ENCODE measurements at regions not wholly inside any gene's neighbourhood (a gene's known extent, or its start where the extent isn't known, plus 50 kb on each side); places are given as distances from the start of the nearest gene placed in this dataset.

DNA sequence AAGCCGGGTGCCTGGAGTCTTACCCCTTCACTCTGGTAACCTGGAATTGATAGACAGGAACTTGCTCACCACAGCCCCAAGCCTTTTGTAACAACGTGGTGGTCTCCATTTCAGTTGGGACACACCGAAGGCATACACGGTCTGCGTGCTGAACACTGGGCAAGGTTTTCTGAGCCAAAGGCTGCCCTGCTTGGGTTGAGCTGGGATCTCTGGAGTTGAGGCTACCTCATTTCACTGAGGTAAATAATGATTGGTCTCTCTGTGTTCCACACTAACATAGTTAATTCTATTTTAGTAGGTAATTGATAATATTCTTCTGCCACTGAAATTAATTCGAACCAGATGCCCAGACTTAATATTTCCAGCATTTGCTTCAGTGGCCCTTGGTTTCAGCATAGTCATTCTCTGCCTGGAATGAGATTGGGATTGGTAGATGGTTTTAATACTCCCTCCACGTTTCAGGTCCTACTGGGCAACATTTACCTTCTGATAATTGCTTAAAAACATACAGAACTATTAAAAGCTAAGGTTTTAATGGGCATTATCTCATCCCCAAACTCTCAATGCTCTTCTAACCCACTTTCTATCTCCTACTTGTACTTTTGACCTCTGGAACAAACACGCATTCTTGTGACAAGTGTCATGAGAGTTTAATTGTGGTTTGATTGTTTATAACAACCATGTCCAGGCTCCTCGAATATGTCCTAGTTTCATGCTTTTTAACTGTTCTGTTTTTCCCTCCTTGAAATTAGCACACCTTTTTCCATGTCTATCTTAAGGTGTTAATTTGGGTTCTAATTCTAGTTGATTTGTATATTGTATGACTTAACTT lies 202.3 kb upstream of the KLF6 start:
- Histone ChIP-seq H4K20me1 (ENCODE audit: insufficient read depth, low read length) (no peaks in the 10 kb centered on the region), H3K9ac (ENCODE audit: low read length) (no peak overlapping the region), H2AFZ (ENCODE audit: low read depth, low read length) (no peak overlapping the region), H3K4me2 (ENCODE audit: low read length) (no peak overlapping the region), H3K4me3 (ENCODE audit: insufficient read depth, low read depth, low read length) (no peak overlapping the region), H3K79me2 (ENCODE audit: insufficient read depth, low read length) (no peaks in the 10 kb centered on the region), H3K4me1 (ENCODE audit: insufficient read depth, low read length) (no peaks in the 10 kb centered on the region), H3K27ac (ENCODE audit: low read depth, low read length) (no peak overlapping the region), H3K27me3 (ENCODE audit: insufficient read depth, low read length) (no peaks in the 10 kb centered on the region), H3K36me3 (ENCODE audit: insufficient read depth, low read length) (no peaks in the 10 kb centered on the region), H3K9me3 (ENCODE audit: insufficient read depth, low read depth, low read length) (no peaks in the 10 kb centered on the region)
- Mint-ChIP-seq H3K4me1 (ENCODE audit: low read depth, unreplicated experiment) (peaks cover 11% of the 10 kb centered on the region), H3K36me3 (ENCODE audit: low read depth, unreplicated experiment) (no peaks in the 10 kb centered on the region), H3K27ac (ENCODE audit: unreplicated experiment) (no peak overlapping the region), H3K27me3 (ENCODE audit: low read depth, unreplicated experiment) (no peaks in the 10 kb centered on the region), H3K9me3 (ENCODE audit: unreplicated experiment) (peaks cover 2% of the 10 kb centered on the region), H3K4me3 (ENCODE audit: unreplicated experiment) (peak overlapping the region; percentile 31)
- DNase-seq (ENCODE audit: low read depth): peak; percentile 52
- TF ChIP-seq CTCF (IDR thresholded peaks at IDR 0.05; ENCODE audit: insufficient read depth, low read depth, low read length) (no peak), EZH2 (IDR thresholded peaks at IDR 0.05; ENCODE audit: insufficient read depth, low read length) (no peak)
- peak; percentile 85 for FAIRE-seq

- Mint-ChIP-seq H3K27me3 (ENCODE audit: low read depth, unreplicated experiment) (no peaks in the 10 kb centered on the region), H3K27ac (ENCODE audit: unreplicated experiment) (no peak overlapping the region), H3K4me3 (ENCODE audit: unreplicated experiment) (no peak overlapping the region), H3K9me3 (ENCODE audit: unreplicated experiment) (peaks cover 2% of the 10 kb centered on the region), H3K4me1 (ENCODE audit: low read depth, unreplicated experiment) (peaks cover 7% of the 10 kb centered on the region), H3K36me3 (ENCODE audit: low read depth, unreplicated experiment) (no peaks in the 10 kb centered on the region)
- Histone ChIP-seq H4K20me1 (ENCODE audit: insufficient read depth, low read length) (no peaks in the 10 kb centered on the region), H3K9ac (ENCODE audit: low read length) (no peak overlapping the region), H3K36me3 (ENCODE audit: insufficient read depth, low read length) (no peaks in the 10 kb centered on the region), H3K9me3 (ENCODE audit: insufficient read depth, low read depth, low read length) (no peaks in the 10 kb centered on the region), H3K4me3 (ENCODE audit: insufficient read depth, low read depth, low read length) (no peak overlapping the region), H2AFZ (ENCODE audit: low read depth, low read length) (no peak overlapping the region), H3K4me1 (ENCODE audit: insufficient read depth, low read length) (no peaks in the 10 kb centered on the region), H3K79me2 (ENCODE audit: insufficient read depth, low read length) (no peaks in the 10 kb centered on the region), H3K27me3 (ENCODE audit: insufficient read depth, low read length) (no peaks in the 10 kb centered on the region), H3K27ac (ENCODE audit: low read depth, low read length) (no peak overlapping the region), H3K4me2 (ENCODE audit: low read length) (no peak overlapping the region)
- DNase-seq (ENCODE audit: low read depth) (no peak), FAIRE-seq (no peak)
- TF ChIP-seq CTCF (IDR thresholded peaks at IDR 0.05; ENCODE audit: insufficient read depth, low read depth, low read length): no peak
- no peak for TF ChIP-seq EZH2 (IDR thresholded peaks at IDR 0.05; ENCODE audit: insufficient read depth, low read length)
Observed at GRCh38 chr10:3986493-3987142, 201.6 kb upstream of the KLF6 start.
